A172 (cell line): ENCODE measurements at regions not wholly inside any gene's neighbourhood (a gene's known extent, or its start where the extent isn't known, plus 50 kb on each side); places are given as distances from the start of the nearest gene placed in this dataset.

Experiments used
- DNase-seq: peaks from one replicate; pipeline ENCODE4 v3.0.0-alpha.2; 2015; ENCODE audit warnings: low spot score

DNA sequence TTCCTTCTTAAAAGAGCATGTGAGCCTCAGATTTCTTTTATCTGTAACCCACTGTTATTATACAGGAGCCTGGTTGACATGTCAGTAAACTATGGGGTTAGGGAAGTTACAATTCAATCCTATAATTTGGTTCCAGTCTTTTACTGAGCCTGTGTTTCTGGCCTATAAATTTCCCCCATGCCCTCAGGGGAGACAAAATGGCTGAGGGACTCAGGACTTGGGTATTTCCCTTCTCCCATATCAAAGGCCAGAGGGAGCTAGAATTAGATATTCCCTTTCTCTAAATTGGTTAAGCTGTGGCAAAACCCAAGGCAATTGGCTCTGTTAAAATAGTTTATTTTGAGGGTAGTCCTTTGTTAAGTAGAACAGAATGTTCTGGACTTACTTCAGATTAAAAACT, 823.2 kb downstream of the TLE1 start:
- no peak for DNase-seq

DNA sequence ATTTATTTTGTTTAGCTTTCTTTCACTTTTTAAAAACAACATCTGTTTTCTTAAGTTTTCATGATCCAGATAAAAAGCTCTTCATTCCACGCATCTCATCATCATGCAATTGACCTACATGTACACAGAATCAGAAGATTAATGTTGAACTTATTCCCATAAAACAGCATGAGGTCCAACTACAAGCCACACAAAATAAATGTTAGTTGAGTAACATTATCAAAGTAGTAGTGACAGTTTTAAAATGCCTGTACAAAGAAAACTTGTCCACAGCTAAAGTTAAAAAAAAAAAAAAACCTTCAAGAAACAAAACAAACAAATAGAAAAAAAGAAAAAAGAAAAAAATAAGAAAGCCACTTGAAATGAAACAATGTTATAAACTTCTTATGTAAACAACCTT, 846.3 kb downstream of the TLE1 start:
- no peak for DNase-seq

DNA sequence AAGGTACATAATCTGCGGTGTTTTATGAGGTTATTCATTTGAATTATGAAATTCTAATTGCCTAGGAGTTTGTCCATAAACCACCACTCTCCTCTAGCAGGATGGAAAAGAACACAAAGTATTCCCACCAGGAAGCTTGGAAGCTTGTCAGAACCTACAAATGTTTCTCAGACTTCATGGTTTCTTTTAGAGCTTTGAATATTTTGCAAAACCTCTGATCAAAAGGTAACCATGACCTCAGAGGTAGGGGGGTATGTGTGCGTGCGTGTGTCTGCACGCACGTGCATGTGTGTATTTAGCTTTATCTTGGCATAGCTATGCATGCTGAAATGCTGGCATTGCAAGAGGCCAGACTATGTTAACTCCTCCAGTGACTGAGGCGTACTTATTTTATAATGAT, 847.0 kb downstream of the TLE1 start:
- no peak for DNase-seq

DNA sequence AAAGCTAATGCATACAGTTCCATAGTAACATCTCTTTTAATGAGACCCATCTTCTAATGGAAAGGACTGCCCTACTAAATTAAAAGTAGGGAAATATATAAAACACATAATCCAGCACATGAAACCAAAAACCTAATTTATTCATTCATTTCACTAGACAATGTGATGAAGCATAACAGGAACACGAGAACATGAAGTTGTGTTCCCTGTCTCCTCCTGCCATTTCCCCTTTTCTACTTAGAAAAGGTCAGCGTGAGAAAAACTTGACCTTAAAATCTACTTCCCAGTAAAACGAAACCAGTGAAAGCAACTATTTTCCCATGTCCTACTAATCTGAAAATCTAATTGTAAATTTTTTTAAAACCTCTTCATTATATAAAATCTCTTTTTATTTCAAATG, 847.5 kb downstream of the TLE1 start:
- DNase-seq = no peak

DNA sequence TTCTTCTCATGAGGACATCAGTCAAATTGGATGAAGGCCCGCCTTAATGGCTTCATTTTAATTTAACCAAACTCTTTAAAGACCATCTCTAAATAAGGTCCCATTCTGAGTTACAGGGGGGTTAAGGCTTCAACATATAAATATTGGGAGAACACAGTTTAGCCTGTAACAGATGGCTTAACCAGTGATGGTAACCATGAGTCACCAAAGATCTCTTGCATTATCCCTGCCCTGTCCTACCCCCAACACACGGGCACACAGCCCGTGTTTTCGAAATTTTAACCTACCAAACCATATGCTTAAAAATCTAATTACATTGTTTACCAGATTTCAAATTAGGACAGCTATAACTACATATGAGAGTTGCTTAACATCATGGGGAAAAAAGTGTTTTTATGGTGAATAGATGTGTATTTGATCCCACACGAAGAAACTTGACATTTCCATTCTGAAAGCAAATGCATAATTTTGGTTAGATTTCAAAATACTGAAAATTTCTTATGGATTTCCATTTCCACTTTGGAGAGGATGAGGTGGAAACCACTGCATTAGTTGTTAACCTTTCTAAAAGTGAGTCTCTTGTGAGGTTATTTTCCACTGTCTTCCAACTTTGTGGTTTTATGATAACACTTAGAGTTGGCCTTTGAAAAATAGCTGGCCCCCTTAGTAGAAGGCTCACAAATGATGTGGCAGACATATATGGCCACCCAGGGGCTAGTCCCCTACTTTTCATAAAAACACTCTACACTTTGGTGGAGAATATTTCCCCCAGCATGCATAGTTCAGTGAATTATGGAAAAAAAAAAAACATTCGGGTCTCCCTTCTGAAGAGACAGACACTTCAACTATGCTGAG, 849.3 kb downstream of the TLE1 start:
- no peak for DNase-seq

DNA sequence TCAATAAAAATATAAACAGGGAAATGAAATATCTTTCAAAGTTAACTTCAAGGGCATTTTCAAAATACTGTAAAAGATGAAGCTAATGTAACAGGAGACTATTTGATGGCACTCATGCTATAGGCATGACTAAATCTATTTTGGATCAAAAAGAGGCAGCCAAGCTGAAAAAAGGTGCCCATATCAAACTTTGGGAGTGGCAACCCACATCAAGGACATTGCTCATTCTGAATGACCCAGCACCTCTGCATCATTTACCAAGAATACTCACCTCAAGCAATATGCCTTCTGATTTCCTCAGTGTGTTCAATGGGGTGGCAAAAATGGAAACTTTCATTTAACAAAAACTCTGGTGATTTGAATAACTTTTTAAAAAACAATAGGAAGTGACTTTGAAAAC, 853.3 kb downstream of the TLE1 start:
- no peak for DNase-seq

DNA sequence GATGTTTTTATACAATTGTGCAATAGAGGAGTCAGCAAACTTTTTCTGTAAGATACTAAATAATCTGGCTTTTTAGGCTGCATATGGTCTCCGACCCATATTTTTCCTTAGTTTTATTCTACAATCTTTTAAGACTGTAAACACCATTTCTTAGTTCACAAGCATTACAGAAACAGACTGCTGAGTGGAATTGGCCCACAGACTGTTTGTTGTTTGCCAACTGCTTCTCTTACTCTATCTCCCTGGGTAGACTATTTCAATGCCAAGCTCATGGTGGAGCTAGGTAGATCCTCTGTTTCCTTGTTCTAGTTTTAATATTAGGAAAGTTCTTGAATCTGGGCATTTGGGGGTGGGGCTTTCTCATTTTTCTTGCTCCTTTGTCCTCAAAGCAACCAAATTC, 857.6 kb downstream of the TLE1 start:
- no peak for DNase-seq

DNA sequence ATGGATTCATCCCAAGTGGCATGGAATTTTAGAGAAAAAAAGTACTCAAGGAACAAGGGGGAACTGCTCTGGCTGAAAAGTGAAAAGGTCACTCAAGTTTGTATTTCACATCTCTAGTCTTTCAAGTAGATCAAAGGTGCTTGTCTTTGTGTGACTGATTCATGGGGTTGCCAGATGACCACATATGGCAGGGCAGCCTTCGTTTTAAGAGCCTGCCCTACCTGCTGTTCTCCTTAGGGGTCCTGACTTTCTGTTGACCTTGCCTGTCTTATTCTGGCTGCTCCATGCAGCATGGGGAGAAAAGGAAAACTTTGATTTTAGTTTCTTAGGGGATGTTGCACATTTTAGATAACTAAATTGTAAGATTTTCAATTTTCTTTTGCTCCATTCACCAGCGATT, 877.7 kb downstream of the TLE1 start:
- DNase-seq = no peak

DNA sequence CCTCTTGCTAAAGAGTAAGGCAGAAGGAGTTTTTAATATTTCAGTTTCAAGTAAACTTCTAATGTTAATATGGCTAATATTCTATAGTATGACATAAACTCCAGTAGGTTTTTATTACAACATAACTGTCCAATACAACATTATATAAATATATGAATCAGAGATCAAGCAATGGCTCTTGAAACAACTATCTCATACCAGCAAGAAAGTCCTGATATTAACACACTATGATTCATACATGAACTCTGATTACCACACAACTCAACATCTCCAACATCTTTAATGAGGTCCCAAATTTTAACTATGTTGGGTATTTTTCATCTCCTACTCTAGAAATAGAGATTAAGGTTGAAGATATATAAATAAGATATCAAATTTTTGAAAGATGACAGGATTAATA, 878.3 kb downstream of the TLE1 start:
- no peak for DNase-seq

DNA sequence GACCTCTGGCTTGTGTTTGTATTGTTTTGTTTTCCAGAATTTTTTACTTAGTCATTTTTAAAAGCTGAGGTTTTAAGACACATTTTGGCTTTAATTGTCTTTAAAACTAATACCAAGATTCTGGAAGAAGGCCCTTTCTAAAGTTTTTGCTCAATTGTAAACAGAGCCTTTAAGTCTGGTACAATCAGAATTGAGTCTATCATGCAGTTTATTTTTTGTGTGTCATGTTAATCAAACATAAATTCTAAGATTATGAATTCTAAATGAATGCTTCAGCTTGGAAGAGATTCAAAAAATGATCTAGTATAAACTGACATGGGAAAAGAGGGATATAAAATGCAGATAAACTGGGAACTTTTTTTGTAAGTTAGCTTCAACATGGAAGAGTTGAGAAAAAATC, 882.7 kb downstream of the TLE1 start:
- DNase-seq = no peak

DNA sequence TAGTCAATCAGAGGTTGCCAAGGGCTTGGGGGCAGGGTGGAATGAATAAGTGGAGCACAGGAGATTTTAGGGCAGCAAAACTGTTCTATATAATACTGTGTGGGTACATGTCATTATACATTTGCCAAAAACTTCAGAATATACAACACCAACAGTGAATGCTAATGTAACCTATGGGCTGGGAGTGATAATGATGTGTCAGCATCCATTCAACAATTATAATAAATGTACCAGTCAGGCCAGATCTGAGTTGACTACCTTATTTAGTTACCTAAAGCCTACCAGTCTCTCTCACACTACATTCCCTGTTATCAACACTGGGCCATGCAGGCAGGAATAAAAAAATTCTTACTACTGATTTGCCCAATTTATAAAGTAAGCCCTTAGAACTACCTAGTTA, 884.5 kb downstream of the TLE1 start:
- DNase-seq = no peak

DNA sequence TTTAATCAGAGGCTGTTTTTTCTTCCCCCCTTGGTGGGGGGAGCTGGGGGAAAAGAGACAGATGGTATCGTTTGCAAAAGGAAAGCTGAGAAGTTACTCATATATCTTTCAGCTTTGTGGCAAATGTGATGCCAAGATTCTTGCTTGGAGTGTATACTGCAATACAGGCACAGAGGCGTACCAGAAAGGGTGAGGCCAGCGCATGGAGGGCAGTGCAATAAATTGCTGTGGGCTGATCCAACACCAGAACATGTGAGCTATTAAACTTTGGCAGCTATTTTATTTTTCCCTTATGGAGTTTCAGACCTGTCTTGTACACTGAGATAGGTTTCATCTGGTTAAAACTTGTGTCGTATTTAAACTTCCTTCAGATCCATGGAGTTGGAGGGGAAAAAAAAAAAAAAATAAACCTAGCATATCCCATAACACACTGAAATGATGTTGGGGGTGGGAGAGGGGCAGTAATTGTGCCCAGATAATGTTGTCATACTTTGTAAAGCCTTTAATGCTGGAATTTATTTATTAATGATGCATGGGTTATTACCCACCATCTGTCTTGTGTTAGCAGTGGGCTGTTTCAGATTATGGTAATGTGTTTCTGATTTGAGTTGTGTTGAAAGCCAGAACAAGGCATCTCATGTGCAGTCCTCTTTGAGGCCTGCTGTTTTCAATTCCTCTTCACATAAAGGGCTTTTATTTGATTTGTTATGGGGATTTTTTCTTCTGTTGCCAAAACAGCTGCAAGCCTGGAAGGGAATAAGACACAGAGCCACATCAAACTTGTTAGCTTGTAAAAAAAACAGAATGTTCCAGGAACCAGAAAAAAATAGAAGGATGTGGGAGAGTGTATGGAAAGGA, 891.3 kb downstream of the TLE1 start:
- DNase-seq = no peak

DNA sequence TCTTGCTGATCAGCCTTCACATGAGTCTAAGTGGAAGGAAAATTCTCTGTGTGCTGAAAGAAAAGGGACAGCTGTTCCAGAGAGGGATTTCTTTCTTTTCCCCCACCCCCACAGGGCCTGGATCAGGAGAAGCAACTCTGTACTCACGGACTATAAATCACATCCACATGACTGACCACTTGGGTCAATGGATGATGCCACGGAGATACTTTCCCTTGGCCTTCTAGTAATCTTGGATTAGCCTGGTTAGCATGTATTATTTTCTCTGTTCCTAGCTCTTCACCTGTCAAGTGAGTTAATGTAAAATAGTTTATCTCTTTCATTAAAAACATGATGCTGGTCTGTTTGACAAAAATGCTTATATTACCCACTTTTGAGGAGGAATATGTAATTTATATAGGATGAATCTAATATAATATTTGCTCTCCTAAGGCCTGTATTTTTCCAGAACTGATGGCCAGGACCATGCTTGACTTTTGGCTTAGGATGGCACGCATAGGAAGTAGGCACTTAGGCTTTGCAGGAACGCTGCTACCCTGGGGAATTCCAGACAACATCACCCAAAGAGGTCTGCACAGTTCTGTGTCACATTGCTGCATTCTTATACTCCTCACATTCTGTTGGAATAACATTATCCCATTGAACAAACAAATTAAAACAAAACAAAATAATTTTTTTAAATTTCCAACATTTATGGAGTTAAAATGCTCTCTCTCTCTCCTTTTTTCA, 892.1 kb downstream of the TLE1 start:
- no peak for DNase-seq

DNA sequence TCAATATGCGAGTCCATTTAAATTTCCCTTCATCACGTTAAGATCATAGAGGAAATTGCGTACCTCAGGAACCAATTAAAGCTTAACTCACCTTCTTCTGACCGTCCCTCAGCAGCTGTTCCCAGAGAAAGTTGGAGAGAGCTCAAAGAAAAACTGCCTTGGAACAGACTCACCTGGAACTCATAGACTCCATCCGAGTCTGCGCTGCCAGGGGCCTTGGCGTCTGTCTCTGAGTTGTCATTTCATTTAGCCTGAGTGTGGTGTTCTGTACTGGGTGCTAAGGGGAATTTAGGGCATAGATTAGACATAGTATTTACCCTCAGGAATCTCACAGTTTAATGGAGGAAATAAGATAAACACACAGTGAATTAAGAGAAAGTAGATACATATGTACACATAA, 892.7 kb downstream of the TLE1 start:
- DNase-seq = no peak

DNA sequence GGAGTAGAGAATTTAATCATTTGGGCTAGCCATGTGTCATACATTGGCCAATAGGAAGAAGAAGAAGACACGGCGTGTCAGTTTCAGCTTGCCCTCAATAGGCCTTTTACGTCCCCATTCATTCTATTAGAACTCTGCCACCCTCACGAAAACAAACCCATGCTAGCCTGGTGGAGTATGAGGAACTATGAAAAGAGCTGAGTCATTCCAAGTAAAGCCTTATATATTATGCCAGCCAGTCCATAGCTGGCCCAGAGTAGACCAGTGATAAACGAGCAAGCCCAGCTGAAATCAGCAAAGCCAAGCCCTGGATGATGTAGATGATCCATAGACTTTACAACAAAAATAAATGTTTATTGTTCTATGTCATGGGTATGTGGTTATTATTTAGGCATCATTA, 895.1 kb downstream of the TLE1 start:
- no peak for DNase-seq

DNA sequence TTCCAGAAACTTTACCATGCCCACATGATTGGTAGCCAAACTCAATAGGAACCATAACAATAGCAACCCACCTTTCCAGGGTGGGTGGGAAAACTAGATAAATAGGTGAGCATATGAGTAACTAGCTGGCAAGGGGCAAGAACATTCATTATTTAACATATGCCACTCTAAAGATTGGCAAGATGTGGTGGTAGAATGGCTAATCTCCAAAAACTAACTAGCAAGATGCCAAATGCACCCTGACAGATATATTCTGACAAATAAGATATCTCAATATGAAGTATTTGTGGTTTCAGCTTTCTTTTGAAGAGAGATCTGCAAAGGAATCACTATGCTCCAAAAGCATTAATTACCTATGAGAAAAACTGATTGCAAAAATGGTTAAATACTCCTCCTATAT, 895.6 kb downstream of the TLE1 start:
- DNase-seq = no peak

DNA sequence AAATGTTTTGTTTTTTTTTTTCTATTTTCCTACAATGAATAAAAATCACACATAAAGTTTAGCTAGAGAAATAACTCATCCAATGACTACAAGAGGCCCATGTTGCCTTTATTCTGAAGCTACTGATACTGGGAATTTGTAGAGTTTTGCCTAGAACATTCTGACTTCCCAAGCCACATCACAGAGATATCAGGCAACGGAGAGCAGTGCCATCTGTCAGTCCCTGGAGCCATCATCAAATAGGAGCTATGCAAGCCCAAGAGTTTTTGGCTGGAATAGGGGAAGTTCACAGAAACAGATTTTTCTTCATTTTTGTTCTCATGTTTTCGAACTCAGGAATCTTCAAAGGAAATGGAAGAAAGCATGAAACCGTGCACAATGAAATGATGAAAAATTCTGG, 896.6 kb downstream of the TLE1 start:
- no peak for DNase-seq

DNA sequence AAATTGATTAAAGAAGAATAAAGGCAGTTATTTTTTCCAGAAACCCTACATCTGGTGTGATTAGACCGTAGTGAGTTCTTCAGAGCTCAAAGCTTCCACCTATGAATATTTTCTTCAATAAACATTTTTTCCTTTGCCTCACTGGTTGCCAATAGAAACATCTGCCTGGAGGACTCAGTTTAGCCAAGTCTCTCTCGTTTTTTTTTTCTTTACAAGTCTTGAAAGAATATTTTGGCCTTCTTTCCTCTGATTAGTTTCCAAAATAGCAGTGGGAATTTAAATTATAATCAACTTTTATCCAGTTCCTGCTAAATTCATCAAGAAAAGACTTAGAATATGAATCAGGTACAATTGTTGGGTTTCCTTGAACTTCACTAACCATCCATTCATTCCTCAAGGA, 897.5 kb downstream of the TLE1 start:
- DNase-seq = no peak

DNA sequence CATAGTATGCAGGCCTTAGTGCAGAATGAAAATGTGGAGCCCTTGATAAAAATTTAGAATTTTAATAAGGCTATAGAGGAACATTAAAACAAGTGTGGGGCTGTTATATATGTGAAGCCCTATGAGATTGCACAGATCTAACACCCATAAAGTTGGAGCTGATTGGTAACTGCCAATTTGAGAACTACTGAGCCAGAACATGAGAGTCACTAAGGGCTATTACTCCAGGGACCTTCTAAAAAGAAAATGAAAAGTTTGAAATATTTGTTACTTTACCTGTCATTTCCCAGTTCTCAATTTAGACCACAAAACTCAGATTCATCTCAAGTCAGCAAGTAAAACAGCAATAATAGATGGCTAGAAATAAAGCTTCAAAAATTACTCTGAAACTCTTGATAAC, 898.6 kb downstream of the TLE1 start:
- DNase-seq = no peak

DNA sequence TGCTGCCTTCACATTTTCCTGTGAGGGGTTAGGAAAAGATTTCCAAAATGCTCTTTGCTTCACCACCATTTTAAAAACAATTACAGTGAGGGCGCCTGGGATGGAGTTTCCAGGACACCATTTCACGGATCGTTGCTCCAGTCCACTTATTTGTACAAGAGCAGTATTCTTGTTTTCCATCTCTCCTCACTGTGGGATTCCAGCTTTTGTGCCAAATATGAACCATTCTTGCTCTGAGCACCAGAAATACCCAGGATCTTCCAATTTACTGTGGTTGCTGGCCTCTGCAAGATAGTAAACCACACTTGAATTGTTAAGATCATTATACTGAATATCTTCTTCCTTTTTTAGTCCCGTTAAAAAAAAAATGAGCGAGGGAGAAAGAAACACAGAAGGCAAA, 899.5 kb downstream of the TLE1 start:
- no peak for DNase-seq

DNA sequence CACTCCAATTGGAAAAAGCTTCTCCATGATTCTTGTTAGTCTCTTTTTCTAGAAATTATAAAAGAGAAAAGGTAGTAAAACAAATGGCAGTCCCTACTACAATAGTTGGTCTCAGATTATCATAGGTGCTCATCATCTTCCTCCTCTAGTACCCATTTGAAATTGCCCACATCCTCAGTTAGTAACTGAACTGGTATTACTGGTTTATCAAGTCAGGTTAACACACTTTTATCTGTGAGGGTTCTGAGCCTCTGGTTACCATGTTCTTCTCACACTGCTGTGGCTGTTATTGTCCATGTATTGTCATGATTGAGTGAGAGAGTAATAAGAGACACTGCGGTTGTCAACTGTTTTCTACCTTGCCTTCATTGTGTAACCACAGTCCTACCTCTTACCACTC, 901.7 kb downstream of the TLE1 start:
- DNase-seq = no peak

DNA sequence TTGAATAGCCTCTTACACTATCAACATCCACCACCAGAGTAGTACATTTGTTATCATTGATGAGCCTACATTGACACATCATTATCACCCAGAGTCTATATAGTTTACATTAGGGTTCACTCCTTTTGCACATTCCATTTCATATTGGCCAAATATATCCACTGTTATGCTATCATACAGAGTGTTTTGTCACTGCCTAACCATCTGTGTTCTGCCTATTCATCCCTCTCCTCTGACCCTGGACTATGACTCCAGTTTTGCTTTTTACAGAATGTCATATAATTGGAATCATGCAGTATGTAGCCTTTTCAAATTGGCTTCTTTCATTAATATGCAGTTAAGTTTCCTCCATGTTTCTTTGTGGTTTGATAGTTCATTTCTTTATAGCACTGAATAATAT, 904.7 kb downstream of the TLE1 start:
- no peak for DNase-seq

DNA sequence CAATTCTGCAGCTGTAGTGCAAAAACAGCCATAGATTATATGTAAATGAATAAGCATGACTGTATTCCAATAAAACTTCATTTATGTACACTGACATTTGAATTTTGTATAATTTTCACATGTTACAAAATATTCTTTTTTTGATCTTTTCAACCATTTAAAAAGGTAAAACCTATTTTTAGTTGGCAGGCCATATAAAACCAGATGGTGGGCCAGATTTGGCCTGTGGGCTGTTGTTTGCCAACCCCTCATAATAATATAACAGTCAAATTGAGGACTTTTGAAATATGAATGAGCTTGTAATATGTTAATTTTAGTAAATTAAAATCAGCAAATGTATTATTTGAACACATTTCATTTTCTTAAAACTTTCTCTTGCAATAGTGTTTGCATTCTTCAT, 913.4 kb downstream of the TLE1 start:
- DNase-seq = no peak
